K562 (cell line): ENCODE measurements at regions not wholly inside any gene's neighbourhood (a gene's known extent, or its start where the extent isn't known, plus 50 kb on each side); places are given as distances from the start of the nearest gene placed in this dataset.

Source experiments
- ATAC-seq: fragments of 200-7000 bp; cut with Tn5 transposase; 3 replicates; pipeline ENCODE4 v1.9.1; 2020; ENCODE audit warnings: moderate library complexity
- BruUV-seq: library from RNA; stranded (reverse); fragments of 400-500 nt; replicated peaks from 2 replicates; lab custom pipeline; 2021; lab: Mats Ljungman, UMichigan
- CTCF ChIA-PET: fragments of 300-600 bp; formaldehyde crosslinking; extraction: SDS; loops from one replicate; lab custom pipeline; 2021; ENCODE audit warnings: low intra/inter-chr PET ratio; lab: Yijun Ruan, JAX
- POLR2A ChIA-PET: fragments of 300-600, 350-650 bp; sonication (Branson Sonifier 250); formaldehyde crosslinking; extraction: SDS; loops from one replicate; lab custom pipeline; 2021; ENCODE audit warnings: antibody characterized with exemption, inconsistent platforms; lab: Yijun Ruan, JAX
- DNase-seq, 4 experiments: peaks; one replicate each; pipeline versions ENCODE4 v3.0.0 to v3.0.0-alpha.2; 2011 to 2018; ENCODE audit warnings: low spot score in 3 of 4, mixed read lengths in 3 of 4; ENCODE audit errors: extremely low read depth in 1 of 4
- FAIRE-seq: peaks from 2 replicates; lab custom pipeline; 2011; peaks lifted over from hg19 to GRCh38; lab: Jason Lieb, UNC
- H2AFZ ChIP-seq: 2 replicates; pipeline ENCODE4 v1.6.0; 2011; ENCODE audit warnings: low read depth, low read length, control low read depth, inconsistent platforms
- H3K27ac ChIP-seq: fragments of 200-600 bp; 3 replicates; pipeline ENCODE4 v1.8.0; 2011; ENCODE audit warnings: low read depth, mild to moderate bottlenecking, control low read depth, inconsistent platforms, low read length, moderate library complexity, mixed read lengths; ENCODE audit errors: extremely low read depth
- H3K27me3 ChIP-seq, 2 experiments: fragments of 300-600 bp in 1 of 2; 2 replicates in 1 of 2; 3 replicates in 1 of 2; pipeline versions ENCODE4 v1.6.0 to v1.8.0; 2011; ENCODE audit warnings: inconsistent platforms in 2 of 2, low read length in 2 of 2, mild to moderate bottlenecking in 1 of 2, mixed read lengths in 1 of 2, moderate library complexity in 1 of 2; ENCODE audit not compliant: control insufficient read depth in 2 of 2, insufficient read depth in 2 of 2
- H3K36me3 ChIP-seq: fragments of 300-600 bp; 3 replicates; pipeline ENCODE4 v1.8.0; 2011; ENCODE audit warnings: mild to moderate bottlenecking, low read length, inconsistent platforms; ENCODE audit not compliant: control insufficient read depth, insufficient read depth
- H3K4me1 ChIP-seq, 2 experiments: fragments of 200-600 bp in 1 of 2; replicated peaks in 1 of 2; 2 replicates in 1 of 2; 3 replicates in 1 of 2; pipeline versions ENCODE4 v1.5.1 to v1.8.0; 2011; ENCODE audit warnings: inconsistent platforms in 2 of 2, low read length in 2 of 2, mild to moderate bottlenecking in 1 of 2, mixed read lengths in 1 of 2, moderate library complexity in 1 of 2; ENCODE audit not compliant: control insufficient read depth in 2 of 2, insufficient read depth in 2 of 2
- H3K4me2 ChIP-seq: 2 replicates; pipeline ENCODE4 v1.6.1; 2011; ENCODE audit warnings: low read length, control low read depth, inconsistent platforms, mixed read lengths; ENCODE audit not compliant: insufficient read depth
- H3K4me3 ChIP-seq: fragments of 200-600 bp; sonication (generic), shearing (Covaris generic); 2 replicates; pipeline ENCODE4 v1.5.1; 2016; ENCODE audit warnings: control low read depth, inconsistent platforms
- H3K79me2 ChIP-seq: fragments of 200-600 bp; 3 replicates; pipeline ENCODE4 v1.8.0; 2011; ENCODE audit warnings: low read length, inconsistent platforms; ENCODE audit not compliant: control insufficient read depth, insufficient read depth
- H3K9ac ChIP-seq, 2 experiments: 2 replicates each; pipeline versions ENCODE4 v1.6.0 to v1.6.1; 2011; ENCODE audit warnings: low read depth in 2 of 2, low read length in 2 of 2, control low read depth in 1 of 2, inconsistent platforms in 1 of 2, mild to moderate bottlenecking in 1 of 2, mixed read lengths in 1 of 2; ENCODE audit not compliant: insufficient read depth in 1 of 2
- H3K9me1 ChIP-seq: one replicate; pipeline ENCODE4 v1.6.0; 2011; ENCODE audit warnings: inconsistent platforms, mild to moderate bottlenecking, low read length, moderate library complexity; ENCODE audit not compliant: control insufficient read depth, insufficient read depth
- H3K9me3 ChIP-seq: replicated peaks from 2 replicates; pipeline ENCODE4 v1.5.1; 2011; ENCODE audit warnings: low read depth, low read length, inconsistent platforms; ENCODE audit not compliant: control insufficient read depth, insufficient read depth
- H4K20me1 ChIP-seq: replicated peaks from 2 replicates; pipeline ENCODE4 v1.6.1; 2011; ENCODE audit warnings: low read length, inconsistent platforms, mixed read lengths; ENCODE audit not compliant: control insufficient read depth, insufficient read depth
- BHLHE40 ChIP-seq: IDR thresholded peaks from 2 replicates; pipeline ENCODE4 v1.6.1; 2011; ENCODE audit warnings: low read length, improper control_type of control experiment
- CXXC5 ChIP-seq: fragments of 250-450 bp; sonication (Bioruptor Pico); IDR thresholded peaks from 2 replicates; pipeline ENCODE4 v1.8.0; 2022; ENCODE audit warnings: inconsistent platforms, mild to moderate bottlenecking, moderate library complexity
- EWSR1 ChIP-seq: fragments of 450-650 bp; IDR thresholded peaks from 2 replicates; pipeline ENCODE4 v1.6.1; 2018; ENCODE audit warnings: borderline replicate concordance, mild to moderate bottlenecking, low read depth, moderate library complexity; ENCODE audit not compliant: partially characterized antibody
- EZH2 ChIP-seq: IDR thresholded peaks from 2 replicates; pipeline ENCODE4 v1.6.1; 2012; ENCODE audit warnings: low read depth, mild to moderate bottlenecking, inconsistent platforms, low read length, borderline replicate concordance
- KDM4B ChIP-seq, 2 experiments: fragments of 450-650 bp in 1 of 2; sonication (generic) in 1 of 2; IDR thresholded peaks; 2 replicates each; pipeline ENCODE4 v1.6.1; 2016 to 2017; ENCODE audit warnings: borderline replicate concordance in 2 of 2, antibody characterized with exemption in 1 of 2, low read depth in 1 of 2, mild to moderate bottlenecking in 1 of 2
- PCBP1 ChIP-seq: fragments of 200-400 bp; formaldehyde crosslinking; IDR thresholded peaks from 2 replicates; pipeline ENCODE4 v1.6.1; 2018; ENCODE audit warnings: mild to moderate bottlenecking, low read depth, low read length; ENCODE audit not compliant: poor library complexity, severe bottlenecking
- PTRF ChIP-seq: fragments of 450-650 bp; IDR thresholded peaks from 2 replicates; pipeline ENCODE4 v1.6.1; 2016; ENCODE audit warnings: mild to moderate bottlenecking, missing genetic modification characterization, missing compliant biosample characterization
- SRF ChIP-seq, 2 experiments: fragments of 250-450, 450-650 bp in 1 of 2; sonication (Bioruptor Pico) in 1 of 2; sonication (generic) in 1 of 2; formaldehyde crosslinking; IDR thresholded peaks; 2 replicates each; pipeline versions ENCODE4 v1.5.0 to v1.5.1; 2020 to 2022; ENCODE audit warnings: mild to moderate bottlenecking in 1 of 2, missing genetic modification reagents in 1 of 2
- ZKSCAN1 ChIP-seq: fragments of 150-350 bp; IDR thresholded peaks from 2 replicates; pipeline ENCODE4 v1.6.1; 2016; ENCODE audit warnings: low read depth, low read length
- ZNF324 ChIP-seq: fragments of 250-450 bp; sonication (Bioruptor Pico); IDR thresholded peaks from 2 replicates; pipeline ENCODE4 v1.4.0; 2020; ENCODE audit warnings: mild to moderate bottlenecking
- ZNF583 ChIP-seq: fragments of 250-450 bp; sonication (Bioruptor Pico); IDR thresholded peaks from 2 replicates; pipeline ENCODE4 v1.4.0; 2020
- WGBS: fragments of 100-300 bp; shearing (Covaris generic); methylation state at CpG from one replicate; pipeline ENCODE4 v1.1.6; 2016; ENCODE audit warnings: low coverage, mixed read lengths; ENCODE audit not compliant: insufficient coverage; ENCODE audit errors: missing lambda C conversion rate; 5-methylcytosine and 5-hydroxymethylcytosine counted together
- in situ Hi-C: fragments of 300-500 bp; cut with MboI; formaldehyde crosslinking; loops from 4 replicates; pipeline ENCODE4 v1.15.0; 2018; ENCODE audit warnings: inconsistent platforms, mixed read lengths
- intact Hi-C: fragments of 100-400 bp; cut with micrococcal nuclease; formaldehyde crosslinking; loops from 2 replicates; pipeline ENCODE4 v1.14.2; 2022
- TF ChIP-seq, protein P1 (sequence below): sonication (generic); formaldehyde crosslinking; IDR thresholded peaks from 2 replicates; pipeline ENCODE4 v1.8.0; 2022; ENCODE audit warnings: missing genetic modification reagents, mild to moderate bottlenecking, borderline replicate concordance
- TF ChIP-seq, protein P2 (sequence below): fragments of 450-650 bp; IDR thresholded peaks from 2 replicates; pipeline ENCODE4 v1.6.1; 2016; ENCODE audit warnings: low read depth, mild to moderate bottlenecking, moderate library complexity
- TF ChIP-seq, protein P3 (sequence below): fragments of 450-650 bp; formaldehyde crosslinking; IDR thresholded peaks from 2 replicates; pipeline ENCODE4 v1.4.0; 2022; ENCODE audit warnings: mild to moderate bottlenecking, moderate library complexity

DNA sequence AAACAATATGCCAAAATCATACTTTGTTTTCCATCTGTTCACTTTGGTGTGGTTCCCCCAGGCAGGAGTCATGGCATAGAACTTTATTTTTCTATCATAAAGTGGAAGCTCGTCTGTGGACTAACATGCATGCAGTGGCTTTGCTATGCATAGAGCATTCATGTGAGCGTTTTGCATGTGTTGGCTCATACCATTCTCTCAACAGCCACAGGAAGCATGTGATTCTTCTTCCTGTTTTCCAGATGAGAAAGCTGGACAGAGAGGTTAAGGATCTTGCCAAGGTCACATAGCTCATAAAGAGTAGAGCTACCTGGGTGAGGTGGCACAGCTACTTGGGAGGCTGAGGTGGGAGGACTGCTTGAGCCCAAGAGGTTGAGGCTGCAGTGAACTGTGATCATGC, 123.4 kb upstream of the HDGFL1 start:
- ChIA-PET CTCF (no interaction called here), POLR2A (no interaction called here)
- no peak for FAIRE-seq
- Histone ChIP-seq H3K27ac (no peak overlapping the region), H4K20me1 (no peaks in the 10 kb centered on the region), H3K27me3 (no peaks in the 10 kb centered on the region), H3K4me2 (no peak overlapping the region), H3K4me3 (no peak overlapping the region), H3K9me1 (no peaks in the 10 kb centered on the region), H3K9me3 (no peaks in the 10 kb centered on the region), H3K36me3 (no peaks in the 10 kb centered on the region), H2AFZ (no peak overlapping the region), H3K4me1 (no peaks in the 10 kb centered on the region), H3K9ac (no peak overlapping the region), H3K79me2 (no peaks in the 10 kb centered on the region)
- ATAC-seq: no peak
- intact Hi-C loops: no loop called here
- in situ Hi-C loops: no loop called here
- TF ChIP-seq PCBP1 (no peak), PTRF (no peak), SRF (CRISPR knock-in tag; IDR thresholded peaks at IDR 0.05) (no peak), ZKSCAN1 (no peak), BHLHE40 (no peak), ZNF583 (CRISPR knock-in tag) (no peak), CXXC5 (CRISPR knock-in tag) (no peak), KDM4B (IDR thresholded peaks at IDR 0.05; ENCODE audit: borderline replicate concordance in 2 of 2, low read depth in 1 of 2) (no peak), ZNF324 (no peak), EWSR1 (no peak), EZH2 (no peak)
- TF ChIP-seq, protein P1, sequence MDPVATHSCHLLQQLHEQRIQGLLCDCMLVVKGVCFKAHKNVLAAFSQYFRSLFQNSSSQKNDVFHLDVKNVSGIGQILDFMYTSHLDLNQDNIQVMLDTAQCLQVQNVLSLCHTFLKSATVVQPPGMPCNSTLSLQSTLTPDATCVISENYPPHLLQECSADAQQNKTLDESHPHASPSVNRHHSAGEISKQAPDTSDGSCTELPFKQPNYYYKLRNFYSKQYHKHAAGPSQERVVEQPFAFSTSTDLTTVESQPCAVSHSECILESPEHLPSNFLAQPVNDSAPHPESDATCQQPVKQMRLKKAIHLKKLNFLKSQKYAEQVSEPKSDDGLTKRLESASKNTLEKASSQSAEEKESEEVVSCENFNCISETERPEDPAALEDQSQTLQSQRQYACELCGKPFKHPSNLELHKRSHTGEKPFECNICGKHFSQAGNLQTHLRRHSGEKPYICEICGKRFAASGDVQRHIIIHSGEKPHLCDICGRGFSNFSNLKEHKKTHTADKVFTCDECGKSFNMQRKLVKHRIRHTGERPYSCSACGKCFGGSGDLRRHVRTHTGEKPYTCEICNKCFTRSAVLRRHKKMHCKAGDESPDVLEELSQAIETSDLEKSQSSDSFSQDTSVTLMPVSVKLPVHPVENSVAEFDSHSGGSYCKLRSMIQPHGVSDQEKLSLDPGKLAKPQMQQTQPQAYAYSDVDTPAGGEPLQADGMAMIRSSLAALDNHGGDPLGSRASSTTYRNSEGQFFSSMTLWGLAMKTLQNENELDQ: no peak
- TF ChIP-seq, protein P2, sequence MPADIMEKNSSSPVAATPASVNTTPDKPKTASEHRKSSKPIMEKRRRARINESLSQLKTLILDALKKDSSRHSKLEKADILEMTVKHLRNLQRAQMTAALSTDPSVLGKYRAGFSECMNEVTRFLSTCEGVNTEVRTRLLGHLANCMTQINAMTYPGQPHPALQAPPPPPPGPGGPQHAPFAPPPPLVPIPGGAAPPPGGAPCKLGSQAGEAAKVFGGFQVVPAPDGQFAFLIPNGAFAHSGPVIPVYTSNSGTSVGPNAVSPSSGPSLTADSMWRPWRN: no peak
- TF ChIP-seq, protein P3, sequence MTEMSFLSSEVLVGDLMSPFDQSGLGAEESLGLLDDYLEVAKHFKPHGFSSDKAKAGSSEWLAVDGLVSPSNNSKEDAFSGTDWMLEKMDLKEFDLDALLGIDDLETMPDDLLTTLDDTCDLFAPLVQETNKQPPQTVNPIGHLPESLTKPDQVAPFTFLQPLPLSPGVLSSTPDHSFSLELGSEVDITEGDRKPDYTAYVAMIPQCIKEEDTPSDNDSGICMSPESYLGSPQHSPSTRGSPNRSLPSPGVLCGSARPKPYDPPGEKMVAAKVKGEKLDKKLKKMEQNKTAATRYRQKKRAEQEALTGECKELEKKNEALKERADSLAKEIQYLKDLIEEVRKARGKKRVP (CRISPR knock-in tag): no peak
- 7% methylated on average over 2 of the region's 2 CpGs for WGBS
- BruUV-seq: no TSS peak
- no peak for DNase-seq
